ENCODE measurements at regions not wholly inside any gene's neighbourhood (a gene's known extent, or its start where the extent isn't known, plus 50 kb on each side); places are given as distances from the start of the nearest gene placed in this dataset.

GRCh38 chr12:66733321-66733720 lies 54.4 kb upstream of the GRIP1 start:
- no peak for TF ChIP-seq EZH2 (IDR thresholded peaks at IDR 0.05)
- TF ChIP-seq POLR2AphosphoS5 (IDR thresholded peaks at IDR 0.05; ENCODE audit: borderline replicate concordance, low read depth, low read length): no peak

All from SK-N-MC (cell line).